ENCODE measurements at regions not wholly inside any gene's neighbourhood (a gene's known extent, or its start where the extent isn't known, plus 50 kb on each side); places are given as distances from the start of the nearest gene placed in this dataset.

- TF ChIP-seq ZEB2 (tag by site-specific recombination; IDR thresholded peaks at IDR 0.05) (no peak), ZNF473 (tag by site-specific recombination; IDR thresholded peaks at IDR 0.05) (no peak)
- TF ChIP-seq, protein P1, sequence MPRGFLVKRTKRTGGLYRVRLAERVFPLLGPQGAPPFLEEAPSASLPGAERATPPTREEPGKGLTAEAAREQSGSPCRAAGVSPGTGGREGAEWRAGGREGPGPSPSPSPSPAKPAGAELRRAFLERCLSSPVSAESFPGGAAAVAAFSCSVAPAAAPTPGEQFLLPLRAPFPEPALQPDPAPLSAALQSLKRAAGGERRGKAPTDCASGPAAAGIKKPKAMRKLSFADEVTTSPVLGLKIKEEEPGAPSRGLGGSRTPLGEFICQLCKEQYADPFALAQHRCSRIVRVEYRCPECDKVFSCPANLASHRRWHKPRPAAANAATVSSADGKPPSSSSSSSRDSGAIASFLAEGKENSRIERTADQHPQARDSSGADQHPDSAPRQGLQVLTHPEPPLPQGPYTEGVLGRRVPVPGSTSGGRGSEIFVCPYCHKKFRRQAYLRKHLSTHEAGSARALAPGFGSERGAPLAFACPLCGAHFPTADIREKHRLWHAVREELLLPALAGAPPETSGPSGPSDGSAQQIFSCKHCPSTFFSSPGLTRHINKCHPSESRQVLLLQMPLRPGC (tag by site-specific recombination; IDR thresholded peaks at IDR 0.05) = no peak
These were observed 198.1 kb upstream of the SH3BP4 start (continued) for GRCh38 chr2:234753701-234754100.

DNA sequence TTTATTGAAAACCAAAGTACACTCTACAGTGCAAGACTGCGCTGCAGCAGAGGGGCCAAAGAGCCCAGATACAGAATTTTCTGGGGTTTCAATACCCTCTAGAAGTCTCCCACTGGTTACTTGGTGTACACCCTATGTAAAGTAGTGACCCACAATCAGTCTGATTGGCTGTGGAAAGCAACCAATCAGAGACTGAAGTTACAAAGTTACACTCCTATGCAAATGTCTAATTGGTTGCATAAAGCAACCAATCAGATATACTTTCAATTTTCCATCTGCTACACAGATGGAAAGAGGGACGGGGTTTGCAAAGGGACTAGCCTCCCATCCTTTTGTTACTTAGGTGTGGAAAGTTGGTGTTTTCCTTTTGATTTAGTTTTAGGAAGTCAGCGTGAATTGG, 198.9 kb upstream of the SH3BP4 start:
- no peak for TF ChIP-seq ZNF658 (tag by site-specific recombination; IDR thresholded peaks at IDR 0.05)
- no peak for TF ChIP-seq BCL11A (tag by site-specific recombination; IDR thresholded peaks at IDR 0.05; ENCODE audit: low read depth)
- TF ChIP-seq, protein P1 (tag by site-specific recombination; IDR thresholded peaks at IDR 0.05) = no peak
- TF ChIP-seq ZNF416 (tag by site-specific recombination; IDR thresholded peaks at IDR 0.05) = no peak
- no peak for TF ChIP-seq ZBTB8A (tag by site-specific recombination; IDR thresholded peaks at IDR 0.05)
- no peak for TF ChIP-seq ZNF677 (tag by site-specific recombination; IDR thresholded peaks at IDR 0.05)
- no peak for TF ChIP-seq ZNF596 (tag by site-specific recombination; IDR thresholded peaks at IDR 0.05)
- TF ChIP-seq ZNF600 (tag by site-specific recombination; IDR thresholded peaks at IDR 0.05) = no peak
- TF ChIP-seq ZNF391 (tag by site-specific recombination; IDR thresholded peaks at IDR 0.05; ENCODE audit: borderline replicate concordance, low read depth) = no peak
- TF ChIP-seq, protein P2, sequence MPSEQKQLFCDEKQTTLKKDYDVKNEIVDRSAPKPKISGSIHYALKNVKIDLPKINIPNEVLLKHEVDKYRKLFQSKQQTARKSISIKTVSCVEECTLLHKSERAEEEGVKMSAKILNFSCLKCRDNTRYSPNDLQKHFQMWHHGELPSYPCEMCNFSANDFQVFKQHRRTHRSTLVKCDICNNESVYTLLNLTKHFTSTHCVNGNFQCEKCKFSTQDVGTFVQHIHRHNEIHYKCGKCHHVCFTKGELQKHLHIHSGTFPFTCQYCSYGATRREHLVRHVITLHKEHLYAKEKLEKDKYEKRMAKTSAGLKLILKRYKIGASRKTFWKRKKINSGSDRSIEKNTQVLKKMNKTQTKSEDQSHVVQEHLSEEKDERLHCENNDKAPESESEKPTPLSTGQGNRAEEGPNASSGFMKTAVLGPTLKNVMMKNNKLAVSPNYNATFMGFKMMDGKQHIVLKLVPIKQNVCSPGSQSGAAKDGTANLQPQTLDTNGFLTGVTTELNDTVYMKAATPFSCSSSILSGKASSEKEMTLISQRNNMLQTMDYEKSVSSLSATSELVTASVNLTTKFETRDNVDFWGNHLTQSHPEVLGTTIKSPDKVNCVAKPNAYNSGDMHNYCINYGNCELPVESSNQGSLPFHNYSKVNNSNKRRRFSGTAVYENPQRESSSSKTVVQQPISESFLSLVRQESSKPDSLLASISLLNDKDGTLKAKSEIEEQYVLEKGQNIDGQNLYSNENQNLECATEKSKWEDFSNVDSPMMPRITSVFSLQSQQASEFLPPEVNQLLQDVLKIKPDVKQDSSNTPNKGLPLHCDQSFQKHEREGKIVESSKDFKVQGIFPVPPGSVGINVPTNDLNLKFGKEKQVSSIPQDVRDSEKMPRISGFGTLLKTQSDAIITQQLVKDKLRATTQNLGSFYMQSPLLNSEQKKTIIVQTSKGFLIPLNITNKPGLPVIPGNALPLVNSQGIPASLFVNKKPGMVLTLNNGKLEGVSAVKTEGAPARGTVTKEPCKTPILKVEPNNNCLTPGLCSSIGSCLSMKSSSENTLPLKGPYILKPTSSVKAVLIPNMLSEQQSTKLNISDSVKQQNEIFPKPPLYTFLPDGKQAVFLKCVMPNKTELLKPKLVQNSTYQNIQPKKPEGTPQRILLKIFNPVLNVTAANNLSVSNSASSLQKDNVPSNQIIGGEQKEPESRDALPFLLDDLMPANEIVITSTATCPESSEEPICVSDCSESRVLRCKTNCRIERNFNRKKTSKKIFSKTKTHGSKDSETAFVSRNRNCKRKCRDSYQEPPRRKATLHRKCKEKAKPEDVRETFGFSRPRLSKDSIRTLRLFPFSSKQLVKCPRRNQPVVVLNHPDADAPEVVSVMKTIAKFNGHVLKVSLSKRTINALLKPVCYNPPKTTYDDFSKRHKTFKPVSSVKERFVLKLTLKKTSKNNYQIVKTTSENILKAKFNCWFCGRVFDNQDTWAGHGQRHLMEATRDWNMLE (tag by site-specific recombination; conservative IDR thresholded peaks at IDR 0.05; ENCODE audit: low read depth) = no peak
- ChIA-PET POLR2A (no interaction called here), CTCF (interaction anchor here (1.4 kb wide), 1 partner anchor 364 kb away, joined by 3 read pairs; no protein-coding TSS in a partner anchor)
- no peaks in the 10 kb centered on the region for H3K4me1 ChIP-seq (ENCODE audit: control insufficient read depth, insufficient read depth, low read length)
- no peak overlapping the region for H3K4me3 ChIP-seq (ENCODE audit: low read depth, low read length)
- H3K27ac ChIP-seq (ENCODE audit: extremely low read depth, low read depth, low read length) = no peak overlapping the region
- no peaks in the 10 kb centered on the region for H3K9me3 ChIP-seq (ENCODE audit: control insufficient read depth, insufficient read depth, low read depth, low read length)
- no peaks in the 10 kb centered on the region for H3K36me3 ChIP-seq (ENCODE audit: control insufficient read depth in 2 of 2, insufficient read depth in 1 of 2, low read length in 2 of 2)

- TF ChIP-seq ZNF596 (tag by site-specific recombination; IDR thresholded peaks at IDR 0.05) (no peak), ZNF600 (tag by site-specific recombination; IDR thresholded peaks at IDR 0.05) (no peak), ZNF776 (tag by site-specific recombination; IDR thresholded peaks at IDR 0.05; ENCODE audit: borderline replicate concordance) (no peak), SCRT2 (tag by site-specific recombination; IDR thresholded peaks at IDR 0.05) (no peak), ZFP69B (tag by site-specific recombination; IDR thresholded peaks at IDR 0.05) (no peak), ZNF660 (tag by site-specific recombination; IDR thresholded peaks at IDR 0.05) (no peak), FEZF1 (tag by site-specific recombination; IDR thresholded peaks at IDR 0.05) (no peak), ZNF37A (tag by site-specific recombination; IDR thresholded peaks at IDR 0.05) (no peak), ZNF157 (tag by site-specific recombination; IDR thresholded peaks at IDR 0.05) (no peak), ZNF560 (tag by site-specific recombination; IDR thresholded peaks at IDR 0.05; ENCODE audit: borderline replicate concordance) (no peak), ZNF701 (tag by site-specific recombination; IDR thresholded peaks at IDR 0.05) (no peak), ZNF677 (tag by site-specific recombination; IDR thresholded peaks at IDR 0.05) (no peak), ZIC2 (tag by site-specific recombination; IDR thresholded peaks at IDR 0.05) (no peak)
- TF ChIP-seq, protein P3, sequence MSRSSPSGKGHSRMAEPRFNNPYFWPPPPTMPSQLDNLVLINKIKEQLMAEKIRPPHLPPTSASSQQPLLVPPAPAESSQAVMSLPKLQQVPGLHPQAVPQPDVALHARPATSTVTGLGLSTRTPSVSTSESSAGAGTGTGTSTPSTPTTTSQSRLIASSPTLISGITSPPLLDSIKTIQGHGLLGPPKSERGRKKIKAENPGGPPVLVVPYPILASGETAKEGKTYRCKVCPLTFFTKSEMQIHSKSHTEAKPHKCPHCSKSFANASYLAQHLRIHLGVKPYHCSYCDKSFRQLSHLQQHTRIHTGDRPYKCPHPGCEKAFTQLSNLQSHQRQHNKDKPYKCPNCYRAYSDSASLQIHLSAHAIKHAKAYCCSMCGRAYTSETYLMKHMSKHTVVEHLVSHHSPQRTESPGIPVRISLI (tag by site-specific recombination; IDR thresholded peaks at IDR 0.05) = no peak
- Histone ChIP-seq H3K4me3 (ENCODE audit: low read depth, low read length) (no peak overlapping the region), H3K27ac (ENCODE audit: extremely low read depth, low read depth, low read length) (no peak overlapping the region), H3K4me1 (ENCODE audit: control insufficient read depth, insufficient read depth, low read length) (no peaks in the 10 kb centered on the region), H3K36me3 (ENCODE audit: control insufficient read depth in 2 of 2, insufficient read depth in 1 of 2, low read length in 2 of 2) (no peaks in the 10 kb centered on the region), H3K9me3 (ENCODE audit: control insufficient read depth, insufficient read depth, low read depth, low read length) (no peaks in the 10 kb centered on the region)
- CTCF ChIA-PET = interaction anchor here (0.6 to 2.0 kb wide), 3 partner anchors 131 to 365 kb away, joined by 3 to 5 read pairs (median 5); no protein-coding TSS in a partner anchor
- POLR2A ChIA-PET = no interaction called here
These were observed 200.4 kb upstream of the SH3BP4 start for GRCh38 chr2:234751275-234751973.

All from HEK293 (cell line).